ENCODE measurements at regions not wholly inside any gene's neighbourhood (a gene's known extent, or its start where the extent isn't known, plus 50 kb on each side); places are given as distances from the start of the nearest gene placed in this dataset.

GRCh38 chr17:68135141-68135887, 99.8 kb downstream of the KPNA2 start:
- TF ChIP-seq CTCF (IDR thresholded peaks at IDR 0.05; ENCODE audit: low read depth, low read length, missing control alignments), result no peak
- DNase-seq (ENCODE audit: low read depth), result no peak
- in situ Hi-C loops (cut with HindIII; ENCODE audit: low sequenced_read_pairs), result no loop called here
- H3K4me3 ChIP-seq (ENCODE audit: low read depth, low read length), result no peak overlapping the region

GRCh38 chr17:68141050-68141449, 105.5 kb downstream of the KPNA2 start:
- no peak for DNase-seq (ENCODE audit: low read depth)
- in situ Hi-C loops (cut with HindIII; ENCODE audit: low sequenced_read_pairs), result no loop called here
- H3K4me3 ChIP-seq (ENCODE audit: low read depth, low read length), result no peak overlapping the region
- TF ChIP-seq CTCF (IDR thresholded peaks at IDR 0.05; ENCODE audit: low read depth, low read length, missing control alignments), result no peak

- no peak overlapping the region for H3K4me3 ChIP-seq (ENCODE audit: low read depth, low read length)
- no peak for DNase-seq (ENCODE audit: low read depth)
- in situ Hi-C loops (cut with HindIII; ENCODE audit: low sequenced_read_pairs), result no loop called here
- TF ChIP-seq CTCF (IDR thresholded peaks at IDR 0.05; ENCODE audit: low read depth, low read length, missing control alignments), result no peak
Observed at GRCh38 chr17:68142595-68142994, 105.2 kb upstream of the AMZ2 start.

GRCh38 chr17:68143425-68143824, 104.4 kb upstream of the AMZ2 start:
- no peak for TF ChIP-seq CTCF (IDR thresholded peaks at IDR 0.05; ENCODE audit: low read depth, low read length, missing control alignments)
- no peak overlapping the region for H3K4me3 ChIP-seq (ENCODE audit: low read depth, low read length)
- DNase-seq (ENCODE audit: low read depth), result no peak
- in situ Hi-C loops (cut with HindIII; ENCODE audit: low sequenced_read_pairs), result no loop called here

- no peak for DNase-seq (ENCODE audit: low read depth)
- H3K4me3 ChIP-seq (ENCODE audit: low read depth, low read length), result no peak overlapping the region
- in situ Hi-C loops (cut with HindIII; ENCODE audit: low sequenced_read_pairs), result no loop called here
- no peak for TF ChIP-seq CTCF (IDR thresholded peaks at IDR 0.05; ENCODE audit: low read depth, low read length, missing control alignments)
Observed at GRCh38 chr17:68145088-68145487, 102.8 kb upstream of the AMZ2 start.

GRCh38 chr17:68148936-68149335, 98.9 kb upstream of the AMZ2 start:
- no peak for DNase-seq (ENCODE audit: low read depth)
- in situ Hi-C loops (cut with HindIII; ENCODE audit: low sequenced_read_pairs), result no loop called here
- TF ChIP-seq CTCF (IDR thresholded peaks at IDR 0.05; ENCODE audit: low read depth, low read length, missing control alignments), result no peak
- no peak overlapping the region for H3K4me3 ChIP-seq (ENCODE audit: low read depth, low read length)

Measured in astrocyte of the cerebellum (primary cell).